ENCODE measurements at regions not wholly inside any gene's neighbourhood (a gene's known extent, or its start where the extent isn't known, plus 50 kb on each side); places are given as distances from the start of the nearest gene placed in this dataset.

DNA sequence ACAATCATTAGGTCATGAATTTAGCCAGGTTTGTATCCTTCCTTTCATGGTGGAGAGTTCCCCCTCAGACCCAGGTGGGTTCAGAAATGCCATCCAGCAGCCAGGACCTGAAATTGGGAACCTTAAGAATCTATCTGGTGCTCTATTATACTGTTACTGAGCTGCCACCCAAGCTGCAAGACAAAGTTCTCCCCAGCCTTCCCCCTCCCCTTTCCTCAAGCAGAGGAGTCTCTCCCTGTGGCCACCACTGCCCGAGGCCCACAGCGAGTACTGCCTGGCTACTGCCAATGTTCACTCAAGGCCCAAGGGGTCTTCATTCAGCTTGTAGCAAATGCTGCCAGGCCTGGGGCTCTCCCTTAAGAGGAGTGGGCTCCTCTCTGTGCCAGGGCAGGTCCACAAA, 133.8 kb downstream of the TMEM38B start:
- ATAC-seq (no peak), DNase-seq (ENCODE audit: low spot score) (no peak)

DNA sequence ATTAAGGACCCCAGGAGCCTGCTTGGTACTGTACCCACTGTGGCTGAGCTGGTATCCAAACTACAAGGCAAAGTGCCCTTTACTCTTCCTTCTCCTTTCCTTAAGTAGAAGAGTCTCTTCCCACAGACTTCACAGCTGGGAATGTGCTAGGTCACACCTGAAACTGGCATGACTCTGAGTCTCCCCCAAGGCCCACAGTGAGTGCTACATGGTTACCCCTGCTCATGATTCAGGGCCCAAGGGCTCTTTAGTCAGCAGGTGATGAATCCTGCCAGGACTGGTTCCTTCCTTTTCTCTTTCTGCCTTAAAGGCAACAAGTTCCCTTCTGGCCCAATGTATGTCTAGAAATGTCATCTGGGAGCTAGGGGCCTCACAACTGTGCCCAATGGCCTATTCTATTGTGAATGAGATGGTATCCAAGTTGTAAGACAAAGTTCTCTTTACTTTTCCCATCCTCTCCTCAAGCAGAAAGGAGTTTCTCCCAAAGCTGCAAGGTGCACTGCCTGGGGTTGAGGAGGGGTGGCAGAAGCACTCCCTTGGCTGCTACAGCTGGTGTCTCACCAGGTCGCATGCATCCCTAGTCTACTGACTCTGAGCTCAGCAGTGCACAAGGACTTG, 134.4 kb downstream of the TMEM38B start:
- ATAC-seq (no peak), DNase-seq (ENCODE audit: low spot score) (no peak)

DNA sequence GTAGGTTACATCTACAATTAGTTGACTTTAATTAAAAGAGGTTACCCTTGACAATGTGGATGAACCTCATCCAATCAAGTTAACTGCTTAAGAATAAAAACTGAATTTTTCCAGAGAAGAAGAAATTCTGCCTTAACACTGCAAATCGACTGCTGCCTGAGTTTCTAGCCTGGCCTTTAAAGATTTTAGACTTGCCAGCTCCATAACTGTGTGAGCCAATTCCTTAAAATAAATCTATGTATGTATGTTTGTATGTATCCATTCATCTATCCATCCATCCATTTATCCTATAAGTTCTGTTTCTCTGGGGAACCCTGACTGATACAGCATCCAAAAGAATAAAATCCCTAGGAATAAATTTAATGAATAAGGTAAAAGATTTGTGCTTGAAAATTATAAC, 136.1 kb downstream of the TMEM38B start:
- DNase-seq (ENCODE audit: low spot score) = no peak

DNA sequence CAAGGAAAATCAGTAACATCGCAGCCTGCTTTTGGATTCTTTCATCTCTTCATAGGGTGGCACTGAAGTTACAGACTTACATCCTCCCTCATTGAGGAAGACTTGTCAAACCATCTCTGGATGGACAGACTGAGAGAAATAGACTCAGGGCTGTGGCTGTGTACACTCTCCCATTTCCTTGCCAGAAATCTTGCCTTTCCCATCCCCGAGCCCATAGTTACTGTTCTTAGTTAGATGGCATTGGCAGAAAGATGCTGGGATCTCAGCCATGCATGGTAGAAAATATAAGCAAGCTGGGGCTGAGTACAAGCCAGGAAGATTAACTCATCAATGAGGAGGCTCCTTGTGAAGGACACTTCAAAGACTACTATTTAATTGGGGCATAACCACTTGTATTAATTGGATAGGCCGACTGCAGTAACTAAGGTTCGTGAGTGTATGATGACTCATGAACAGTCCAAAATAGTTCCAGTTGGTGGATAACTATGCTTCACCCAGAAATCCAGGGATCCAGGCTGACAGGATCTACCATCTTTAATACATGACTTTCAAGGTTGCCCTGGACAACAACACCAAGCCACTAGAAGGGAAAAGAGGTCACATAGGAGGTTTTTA, 137.9 kb downstream of the TMEM38B start:
- DNase-seq (ENCODE audit: low spot score) = no peak
- no peak for ATAC-seq

More for the DNA sequence above, 136.1 kb downstream of the TMEM38B start:
- ATAC-seq = no peak

DNA sequence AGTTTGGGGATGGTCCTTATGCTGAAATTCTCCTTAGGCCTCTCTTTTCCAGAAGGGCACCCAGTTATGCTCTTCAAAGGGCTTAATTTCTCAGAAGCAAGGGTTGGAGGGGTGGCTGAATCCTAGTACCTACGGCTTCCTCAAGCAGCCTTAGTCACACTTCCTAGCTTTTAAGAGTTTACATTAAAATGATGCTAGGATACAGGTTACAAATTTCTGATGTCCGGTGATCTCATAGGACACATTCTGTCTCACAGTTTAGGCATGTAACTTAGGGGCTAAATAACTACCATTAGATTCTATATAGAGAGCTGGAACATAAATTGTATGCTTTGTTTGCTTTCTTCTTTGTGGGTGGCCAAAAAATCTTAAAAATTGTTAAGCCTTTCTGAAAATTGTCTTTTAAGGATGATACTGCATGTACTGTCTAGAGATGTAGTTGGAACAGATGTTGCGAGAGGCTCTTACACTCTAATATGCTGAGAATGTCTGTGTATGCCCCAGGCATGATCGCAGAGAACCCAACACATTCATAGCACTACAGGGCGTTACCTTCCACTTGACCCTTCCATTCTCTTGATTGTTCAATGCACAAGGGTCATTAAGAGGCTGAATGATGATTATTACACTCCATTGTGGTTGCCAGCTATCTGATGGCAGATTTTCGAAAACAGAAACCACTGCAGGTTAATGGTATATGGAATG, 139.1 kb downstream of the TMEM38B start:
- no peak for ATAC-seq

DNA sequence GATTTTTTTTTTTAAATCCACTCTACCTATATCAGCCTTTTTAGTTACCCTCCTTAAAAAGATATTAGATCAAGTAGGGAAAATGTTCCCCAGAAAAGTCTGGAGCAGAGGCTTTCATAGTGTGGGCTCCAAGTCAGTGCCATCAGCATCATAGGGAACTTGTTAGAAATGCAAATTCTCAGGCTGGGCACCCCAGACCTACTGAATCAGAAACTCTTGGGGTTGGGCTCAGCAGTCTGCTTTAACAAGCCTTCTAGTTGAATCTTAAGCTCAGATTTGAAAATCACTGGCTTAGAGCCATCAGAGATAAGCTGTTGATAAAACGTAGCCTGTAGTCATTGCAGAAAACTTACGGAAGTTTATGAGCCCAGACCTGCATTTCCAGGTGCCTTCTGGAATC, 140.1 kb downstream of the TMEM38B start:
- DNase-seq (ENCODE audit: low spot score) (no peak), ATAC-seq (no peak)

More for the DNA sequence above, 139.1 kb downstream of the TMEM38B start:
- DNase-seq (ENCODE audit: low spot score) = no peak

DNA sequence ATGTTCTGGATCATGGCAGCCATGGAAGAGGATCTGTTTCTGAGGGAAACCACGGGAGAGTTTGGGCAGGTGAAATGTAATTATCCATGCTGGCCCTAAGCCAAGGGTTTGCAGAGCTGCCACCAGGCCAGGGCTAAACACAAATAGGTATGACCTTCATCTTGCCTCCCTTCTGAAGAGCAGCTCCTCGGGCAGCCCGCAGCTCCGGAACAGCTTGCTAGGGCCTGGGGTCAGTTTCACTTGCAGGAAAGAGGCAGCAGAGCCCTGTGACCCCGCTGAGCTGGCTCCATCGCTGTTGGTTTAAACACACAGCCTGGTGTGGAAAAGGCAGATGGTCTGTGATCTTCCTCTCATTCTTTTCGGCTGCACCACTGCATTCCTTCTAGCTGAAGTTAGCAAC, 141.4 kb downstream of the TMEM38B start:
- DNase-seq (ENCODE audit: low spot score) = no peak
- ATAC-seq = peak; percentile 36

DNA sequence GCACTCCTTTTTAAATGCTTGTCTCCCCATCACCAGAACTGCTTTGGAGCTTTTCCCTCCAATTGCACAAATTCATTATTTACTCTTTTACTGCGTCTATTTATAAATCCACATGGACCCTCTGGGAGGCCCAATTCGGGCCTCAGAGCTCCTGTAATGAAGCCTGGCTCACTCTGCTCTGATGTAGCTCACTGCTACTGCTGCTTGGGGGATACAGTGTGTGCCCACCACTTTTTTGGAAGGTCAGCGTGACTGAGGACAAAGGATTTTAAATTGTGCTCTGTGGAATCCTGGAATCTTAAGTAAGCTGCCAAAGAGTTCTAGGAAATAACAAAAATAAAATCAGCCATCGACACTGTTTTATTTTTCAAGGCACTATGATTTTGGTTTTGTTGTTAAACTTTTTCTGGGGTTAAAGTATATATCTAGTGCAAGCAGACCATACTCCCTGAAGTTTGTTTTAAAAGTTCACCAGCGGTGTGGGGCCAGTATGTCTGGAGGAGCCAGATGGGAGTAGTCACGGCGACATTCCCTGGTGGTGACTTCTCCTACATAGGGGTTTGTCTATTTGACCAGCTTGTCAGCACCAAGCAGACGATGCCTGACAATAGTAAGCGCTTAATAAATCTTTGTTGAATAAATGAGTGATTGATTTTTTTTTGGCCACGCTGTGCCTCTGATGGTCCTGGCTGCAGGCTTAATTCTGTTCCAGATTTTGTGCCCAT, 142.8 kb downstream of the TMEM38B start:
- no peak for ATAC-seq
- DNase-seq (ENCODE audit: low spot score) = no peak

DNA sequence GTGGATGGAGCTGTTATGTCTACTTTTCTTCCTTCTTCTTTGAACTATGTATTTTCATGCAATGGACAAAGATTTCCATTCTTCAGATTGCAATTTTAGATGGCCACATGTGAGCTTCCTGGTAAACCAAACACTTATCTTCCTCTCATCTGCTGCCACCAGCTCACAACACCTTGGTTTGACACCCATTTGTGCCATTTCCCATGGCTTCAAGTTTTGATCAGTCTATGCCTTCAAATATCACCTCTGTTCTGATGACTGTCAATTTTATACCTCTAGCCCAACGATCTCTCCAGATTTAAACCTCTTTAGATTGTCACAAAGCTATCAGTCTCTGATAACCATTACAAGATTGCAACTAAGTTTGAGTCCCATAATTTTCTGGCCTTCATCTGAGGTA, 147.2 kb downstream of the TMEM38B start:
- ATAC-seq = no peak
- no peak for DNase-seq (ENCODE audit: low spot score)

DNA sequence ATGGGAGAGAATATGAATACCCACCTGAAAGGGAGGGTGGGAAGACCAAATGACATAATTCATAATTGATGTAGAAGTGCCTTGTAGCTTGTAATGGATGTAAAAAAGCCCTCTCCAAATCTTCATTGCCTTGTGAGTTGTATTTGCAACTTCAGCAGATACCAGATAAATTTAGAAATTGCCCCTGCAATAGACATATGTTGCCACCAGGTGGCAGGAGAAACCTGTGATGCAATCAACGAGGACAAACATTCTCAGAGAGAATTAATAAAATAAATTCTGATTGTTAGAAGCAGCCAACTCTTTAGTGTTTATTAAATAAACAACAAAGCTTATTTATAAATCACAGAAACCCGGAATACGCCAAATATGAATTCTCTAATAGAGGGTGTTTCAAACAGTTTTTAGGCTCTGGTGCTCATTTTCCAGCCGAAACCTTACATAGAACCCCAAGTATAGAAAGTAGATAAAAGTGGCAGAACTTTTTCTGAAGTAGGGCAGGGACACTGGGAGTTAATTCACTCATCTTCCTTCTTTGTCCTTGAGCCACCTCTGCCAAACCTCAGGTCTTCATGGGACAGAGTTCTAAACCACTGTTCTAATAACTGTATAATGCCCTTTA, 147.8 kb downstream of the TMEM38B start:
- ATAC-seq (peak; percentile 80), DNase-seq (ENCODE audit: low spot score) (no peak)

DNA sequence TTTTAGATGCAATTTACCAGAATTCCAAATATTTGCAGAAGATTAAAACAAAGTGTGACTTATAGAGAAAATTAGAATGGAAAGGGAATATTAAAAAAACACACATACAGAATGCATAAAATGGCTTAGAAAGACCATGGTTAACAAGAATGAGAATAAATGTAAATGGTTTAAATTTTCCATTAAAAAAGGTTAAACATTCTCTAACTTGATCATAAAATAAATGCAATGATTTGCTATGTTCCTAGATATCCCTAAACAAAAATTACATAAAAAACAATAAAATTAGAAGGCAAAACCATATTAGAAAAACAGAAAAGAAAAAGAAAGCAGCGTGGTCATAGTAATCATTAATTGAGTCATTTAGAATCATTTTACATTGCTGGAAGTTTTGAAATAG, 152.5 kb downstream of the TMEM38B start:
- ATAC-seq (no peak), DNase-seq (ENCODE audit: low spot score) (no peak)

DNA sequence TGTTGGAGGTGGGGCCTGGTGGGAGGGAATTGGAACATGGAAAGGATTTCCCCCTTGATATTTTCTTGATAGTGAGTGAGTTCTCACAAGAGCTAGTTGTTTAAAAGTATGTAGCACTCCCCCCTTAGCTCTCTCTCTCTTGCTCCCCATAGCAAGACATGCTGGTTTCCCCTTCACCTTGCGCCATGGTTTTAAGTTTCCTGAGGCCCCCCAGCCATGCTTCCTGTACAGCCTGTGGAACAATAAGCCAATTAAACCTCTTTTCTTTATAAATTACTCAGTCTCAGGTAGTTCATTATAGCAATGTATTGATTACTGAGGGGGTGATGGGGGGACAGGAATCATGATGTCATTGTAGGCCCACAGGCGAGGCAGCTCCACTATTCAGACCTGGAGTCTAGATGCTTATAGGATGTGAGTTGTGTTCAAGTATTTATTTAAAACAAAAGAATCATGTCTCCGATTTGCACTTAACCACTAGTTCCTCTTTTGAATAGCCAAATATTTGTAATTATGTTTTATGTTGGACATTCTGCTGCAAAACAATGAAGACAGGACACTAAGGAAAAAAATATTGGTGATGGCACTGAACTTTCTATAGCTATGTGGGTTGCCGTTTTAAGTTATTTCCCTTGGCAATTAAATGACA, 156.6 kb downstream of the TMEM38B start:
- ATAC-seq (no peak), DNase-seq (ENCODE audit: low spot score) (no peak)

DNA sequence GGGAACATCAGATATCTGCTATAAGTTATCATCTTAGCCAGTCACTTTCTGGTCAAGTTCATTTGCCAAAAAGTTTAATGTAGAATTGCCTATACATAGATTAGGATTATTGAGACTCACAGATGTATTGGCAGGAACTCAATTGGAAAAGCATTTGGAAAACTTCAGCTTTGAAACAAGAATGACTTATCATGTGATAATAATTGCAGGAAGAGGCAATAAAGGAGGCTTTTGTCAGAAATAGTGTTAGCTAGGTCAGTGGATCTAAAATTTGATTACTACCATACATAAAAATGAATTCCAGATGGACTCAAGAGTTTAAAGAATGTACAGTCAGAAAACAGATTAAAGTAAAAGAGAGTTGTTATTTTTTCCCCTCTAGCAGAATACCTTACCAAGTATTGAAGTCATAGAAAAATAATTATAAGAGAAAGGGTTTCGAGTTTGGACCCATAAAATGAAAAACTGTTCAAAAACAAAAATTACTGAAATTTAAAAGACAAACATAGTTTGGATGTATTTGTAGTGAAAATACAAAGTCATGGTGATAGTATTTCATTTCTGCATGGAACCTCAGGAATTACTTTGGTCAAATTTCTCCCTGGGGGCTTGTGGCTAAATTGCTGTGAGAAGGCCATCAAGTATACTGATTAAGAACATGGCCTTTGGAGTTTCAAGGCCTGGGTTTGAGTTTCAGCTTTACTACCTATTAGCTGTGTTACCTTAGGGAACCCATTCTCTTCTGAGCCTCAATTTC, 159.9 kb downstream of the TMEM38B start:
- no peak for ATAC-seq

DNA sequence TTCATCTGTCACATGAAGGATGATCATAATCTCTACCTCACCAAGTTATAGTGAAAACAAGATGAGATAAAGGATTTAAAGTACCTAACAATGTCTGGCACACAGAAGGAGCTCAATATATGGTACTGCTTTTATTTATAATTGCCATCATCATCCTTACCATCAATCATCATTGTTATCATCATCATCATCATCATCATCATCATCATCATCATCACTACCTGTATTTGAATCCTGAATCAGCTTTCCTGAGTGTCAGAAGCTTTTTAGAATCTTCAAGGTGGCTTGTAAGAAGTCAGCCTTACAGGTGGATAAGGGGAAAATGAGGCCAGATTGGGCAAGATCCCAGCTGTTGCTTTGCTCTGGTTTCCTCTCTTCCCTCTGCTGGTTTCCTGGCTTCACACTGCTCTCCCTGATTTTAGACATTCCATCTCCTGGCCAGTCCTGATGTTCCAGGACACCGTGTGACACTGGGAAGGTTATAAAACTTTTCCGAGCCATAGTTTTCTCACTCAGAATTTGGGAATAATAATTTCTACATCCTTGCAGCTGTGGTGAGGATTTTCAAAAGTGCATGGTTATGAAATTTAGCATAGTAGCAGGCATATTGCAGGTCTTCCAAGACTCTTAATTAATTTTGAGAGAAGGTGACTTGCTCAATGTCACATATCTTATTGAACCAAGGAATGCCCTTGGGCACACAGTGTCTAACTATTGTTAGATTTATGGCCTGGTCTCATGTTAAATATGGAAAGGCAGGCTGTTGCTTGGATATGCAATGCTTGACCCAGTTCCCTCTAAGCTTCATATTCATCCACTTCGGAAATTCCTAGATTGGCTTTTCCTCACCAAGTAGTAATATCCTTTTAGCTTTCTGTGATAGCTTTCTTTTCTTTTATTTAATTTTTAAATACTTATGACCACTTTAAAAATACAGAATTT, 160.7 kb downstream of the TMEM38B start:
- ATAC-seq (no peak), DNase-seq (ENCODE audit: low spot score) (no peak)

More for the DNA sequence above, 159.9 kb downstream of the TMEM38B start:
- no peak for DNase-seq (ENCODE audit: low spot score)

DNA sequence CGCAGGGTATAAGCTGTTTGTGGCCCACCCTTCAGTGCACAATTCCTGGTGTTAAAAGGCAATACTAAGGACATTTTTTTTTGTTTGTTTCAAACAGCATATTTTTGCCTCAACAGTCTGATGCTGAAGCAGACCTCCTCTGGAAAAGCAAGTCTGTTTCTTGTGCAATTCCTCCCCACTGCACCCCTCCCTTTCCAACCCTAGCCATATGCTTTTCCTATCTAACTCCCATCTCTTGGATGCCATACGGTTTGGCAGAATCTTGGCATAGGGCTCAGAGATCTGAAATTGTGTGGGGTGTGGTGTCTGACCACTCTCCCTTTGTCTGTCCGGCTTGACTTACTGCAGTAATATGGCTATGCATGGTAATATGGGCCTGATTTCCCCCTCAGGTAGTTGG, 161.6 kb downstream of the TMEM38B start:
- no peak for DNase-seq (ENCODE audit: low spot score)
- ATAC-seq = no peak

DNA sequence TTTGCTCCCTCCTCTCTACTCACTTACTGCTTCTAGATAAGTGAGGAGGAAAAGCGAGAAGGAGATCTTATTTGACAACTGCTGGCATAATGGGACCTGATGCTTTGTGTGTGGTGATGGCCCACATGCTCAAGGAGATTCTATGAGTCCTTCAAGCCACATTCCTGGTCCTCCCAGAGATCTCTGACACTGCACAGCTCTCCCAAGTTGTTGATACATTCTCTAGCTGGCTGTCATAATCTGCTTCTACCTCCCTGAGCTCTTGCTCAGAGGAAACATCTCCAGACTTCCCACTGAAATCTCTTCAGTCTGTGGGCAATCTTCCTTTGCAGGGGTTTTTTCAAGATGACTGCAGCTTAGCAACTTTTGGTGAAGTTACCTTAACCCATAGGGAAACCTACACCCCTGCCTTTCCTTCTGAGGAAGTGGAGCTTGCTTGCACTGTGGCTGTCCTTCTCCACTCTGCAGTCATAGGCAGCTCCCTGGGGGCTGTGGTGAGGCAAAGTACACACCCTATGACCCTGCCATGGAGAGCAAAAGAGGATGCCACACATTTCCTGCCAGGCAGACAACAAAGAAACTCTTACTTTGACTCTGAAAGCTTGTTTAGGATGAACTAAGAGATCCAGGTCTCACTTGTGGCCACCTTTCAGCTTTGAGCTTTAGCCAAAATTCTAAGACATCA, 163.8 kb downstream of the TMEM38B start:
- no peak for ATAC-seq
- DNase-seq (ENCODE audit: low spot score) = no peak

DNA sequence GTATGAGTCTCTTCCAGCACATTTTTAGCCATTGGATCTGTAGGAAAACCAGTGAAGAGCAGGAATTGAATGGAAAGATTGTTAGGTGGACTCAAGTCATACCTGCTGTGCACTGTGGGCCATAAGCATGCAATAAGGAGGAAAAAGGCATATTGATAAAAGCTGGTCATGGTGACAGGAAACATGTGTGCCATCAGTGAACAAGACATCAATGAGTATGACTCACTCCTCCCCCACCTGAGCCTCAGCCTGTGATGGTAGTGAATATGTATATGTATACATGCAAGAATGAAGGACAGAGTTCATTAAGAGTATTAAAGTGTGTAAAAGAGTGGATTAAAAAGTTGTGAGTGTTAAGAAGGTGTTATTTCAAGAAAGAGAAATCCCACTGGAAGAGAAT, 164.5 kb downstream of the TMEM38B start:
- no peak for DNase-seq (ENCODE audit: low spot score)
- ATAC-seq = no peak

DNA sequence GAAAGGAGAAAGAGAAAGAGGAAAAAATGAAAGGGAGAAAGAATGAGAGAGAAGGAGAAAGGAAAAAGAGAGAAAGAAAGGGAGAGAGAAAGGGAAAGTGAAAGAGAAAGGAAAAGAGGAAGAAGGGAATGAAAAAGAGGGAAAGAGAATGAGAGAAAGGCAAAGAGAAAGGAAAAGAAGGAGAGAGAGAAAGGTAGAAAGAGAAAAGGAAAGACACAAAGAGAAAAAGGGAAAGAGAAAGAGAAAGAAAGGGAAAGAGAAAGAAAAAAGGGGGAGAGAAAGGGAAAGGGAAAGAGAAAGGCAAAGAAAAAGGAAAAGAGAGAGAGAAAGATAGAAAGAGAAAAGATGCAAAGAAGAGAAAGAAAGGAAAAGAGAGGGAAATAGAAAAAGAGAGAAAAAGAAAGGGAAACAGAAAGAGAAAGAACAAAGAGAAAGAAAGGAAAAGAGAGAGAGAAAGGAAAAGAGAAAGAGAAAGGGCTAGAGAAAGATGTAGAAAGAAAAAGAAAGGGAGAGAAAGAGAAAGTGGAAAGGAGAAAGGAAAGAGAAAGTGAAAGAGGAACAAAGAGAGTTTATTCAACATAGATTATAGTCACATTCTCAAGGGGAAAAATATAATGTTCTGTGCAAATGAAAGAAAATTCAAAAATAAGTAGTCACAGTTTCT, 165.2 kb downstream of the TMEM38B start:
- ATAC-seq = no peak
- DNase-seq (ENCODE audit: low spot score) = no peak
